ENCODE measurements at regions not wholly inside any gene's neighbourhood (a gene's known extent, or its start where the extent isn't known, plus 50 kb on each side); places are given as distances from the start of the nearest gene placed in this dataset.

DNA sequence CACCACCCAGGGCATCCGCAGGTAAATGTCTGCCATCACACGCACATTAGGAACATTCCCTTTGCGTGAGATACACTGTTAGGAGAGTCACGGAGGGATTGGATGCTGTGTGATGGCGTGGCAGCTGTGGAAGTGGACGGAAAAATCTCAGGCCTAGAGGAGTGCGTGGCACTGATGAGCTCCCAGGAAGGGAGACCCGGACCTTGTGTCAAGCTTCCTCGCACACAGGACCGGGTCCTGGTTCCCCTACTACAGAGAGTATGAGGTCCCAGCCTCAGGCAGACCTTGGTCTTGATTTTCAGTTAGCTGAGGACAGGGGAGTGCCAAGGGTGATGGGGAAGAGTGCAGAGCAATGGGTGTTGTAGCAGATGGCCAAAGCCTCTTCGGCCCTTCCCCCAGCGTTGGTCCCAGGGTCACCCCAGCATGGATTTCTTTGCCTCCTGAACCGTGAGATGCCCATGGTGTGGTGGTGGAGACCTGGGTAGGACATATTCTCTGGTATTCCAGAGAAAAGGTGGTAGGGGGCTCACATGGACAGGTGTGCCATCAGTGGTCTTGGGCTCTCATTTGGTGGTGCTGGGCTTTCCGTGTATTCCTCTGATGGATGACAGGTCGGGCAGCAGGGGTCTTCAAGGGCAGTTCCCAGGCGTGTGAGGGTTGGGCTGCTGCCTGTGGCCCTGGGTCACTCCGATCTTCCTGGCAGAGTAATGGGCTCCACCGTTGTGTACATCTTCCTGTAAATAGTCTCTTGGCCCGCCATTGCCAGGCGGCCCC is 105.1 kb downstream of the SNRPN start:
- TF ChIP-seq POLR2A (IDR thresholded peaks at IDR 0.05; ENCODE audit: low read depth, low read length): no peak
- DNase-seq (ENCODE audit: insufficient read length): no peak
- no peak for FAIRE-seq

DNA sequence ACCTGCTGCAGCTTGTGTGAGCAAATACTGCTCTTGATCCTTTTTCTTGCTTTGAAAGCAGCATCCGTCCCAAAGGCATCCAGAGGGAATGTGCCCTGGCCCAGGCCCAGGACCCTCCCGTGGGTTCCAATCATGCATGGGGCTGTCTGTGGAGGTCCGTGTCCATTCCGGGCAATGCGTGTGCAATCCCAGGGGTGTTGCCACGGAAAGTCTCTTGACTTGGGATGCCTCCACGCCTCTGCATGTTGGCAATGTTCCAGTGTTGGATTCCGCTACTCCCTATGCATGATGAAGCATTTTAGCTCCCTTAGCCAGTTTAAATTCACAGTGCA is 105.7 kb downstream of the SNRPN start:
- DNase-seq (ENCODE audit: insufficient read length) (no peak), FAIRE-seq (no peak)
- TF ChIP-seq POLR2A (IDR thresholded peaks at IDR 0.05; ENCODE audit: low read depth, low read length) (no peak), TAF1 (IDR thresholded peaks at IDR 0.05; ENCODE audit: borderline replicate concordance, low read depth, low read length) (no peak), POLR2AphosphoS5 (IDR thresholded peaks at IDR 0.05; ENCODE audit: low read depth, low read length) (no peak)

DNA sequence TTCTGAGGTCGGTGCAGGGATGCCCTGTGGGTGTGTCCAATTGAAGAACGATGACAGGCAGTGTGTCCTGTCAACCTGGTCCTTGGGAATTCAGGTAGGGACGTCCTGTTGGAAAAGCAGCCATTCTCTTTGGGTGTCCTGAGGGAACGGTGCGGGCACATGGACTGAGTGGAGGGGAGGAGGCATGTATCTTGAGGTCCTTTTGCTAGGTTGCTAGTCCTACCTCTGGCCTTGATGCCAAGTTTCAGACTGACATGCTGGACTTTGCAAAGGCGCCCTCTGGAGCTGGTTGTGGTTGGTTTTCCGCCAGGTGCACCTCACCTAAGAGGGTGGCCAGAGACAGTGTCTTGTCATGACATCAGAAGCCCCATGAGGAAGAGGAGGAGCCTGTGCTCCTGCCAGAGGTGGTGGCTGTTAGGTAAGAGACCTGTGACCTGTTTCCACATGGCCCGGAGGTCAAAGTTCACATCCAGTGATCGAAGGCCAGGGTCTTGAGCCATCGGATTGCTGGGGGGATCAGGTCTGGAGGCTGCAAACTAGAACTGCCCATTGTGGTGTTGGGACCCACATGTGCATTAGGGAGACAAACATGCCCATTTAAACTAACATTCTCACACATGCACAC is 106.3 kb downstream of the SNRPN start:
- DNase-seq (ENCODE audit: insufficient read length) (no peak), FAIRE-seq (no peak)
- TF ChIP-seq POLR2AphosphoS5 (IDR thresholded peaks at IDR 0.05; ENCODE audit: low read depth, low read length) (no peak), TAF1 (IDR thresholded peaks at IDR 0.05; ENCODE audit: borderline replicate concordance, low read depth, low read length) (no peak), POLR2A (IDR thresholded peaks at IDR 0.05; ENCODE audit: low read depth, low read length) (no peak)

DNA sequence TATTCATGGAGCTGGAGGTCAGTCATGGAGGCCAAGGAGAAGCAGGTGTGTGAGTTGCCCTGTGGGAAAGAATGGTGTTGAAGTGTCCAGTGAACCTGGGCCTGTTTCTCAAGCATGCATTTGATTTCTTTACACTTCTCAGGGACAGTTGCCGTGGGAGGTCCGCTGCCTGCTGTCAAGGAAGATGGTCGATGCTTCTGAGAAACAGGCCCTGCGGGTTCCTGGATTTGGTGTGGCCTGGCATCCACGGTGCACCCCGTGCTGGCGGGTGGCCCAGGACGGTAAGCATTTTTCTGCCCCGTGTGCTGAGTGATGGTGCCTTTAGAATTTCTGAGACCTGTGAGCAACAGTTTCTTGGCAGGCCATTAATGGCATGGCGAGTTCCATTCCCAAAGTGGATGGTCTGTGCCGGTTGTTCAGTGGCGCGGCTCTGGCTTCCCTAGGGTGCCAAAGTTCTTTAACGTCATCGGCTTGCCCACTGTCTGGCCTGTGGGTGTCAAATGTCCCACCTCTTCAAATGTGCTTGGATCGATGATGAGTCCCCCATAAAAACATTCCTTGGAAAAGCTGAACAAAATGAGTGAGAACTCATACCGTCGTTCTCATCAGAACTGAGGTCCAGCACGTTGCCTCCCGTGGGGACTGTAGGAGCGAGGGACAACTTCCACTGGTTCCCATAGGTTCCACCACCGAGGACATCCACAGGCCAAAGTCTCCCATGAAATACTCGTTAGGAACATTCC is 107.2 kb downstream of the SNRPN start:
- no peak for FAIRE-seq
- no peak for TF ChIP-seq POLR2AphosphoS5 (IDR thresholded peaks at IDR 0.05; ENCODE audit: low read depth, low read length)
- no peak for TF ChIP-seq TAF1 (IDR thresholded peaks at IDR 0.05; ENCODE audit: borderline replicate concordance, low read depth, low read length)
- no peak for TF ChIP-seq POLR2A (IDR thresholded peaks at IDR 0.05; ENCODE audit: low read depth, low read length)
- DNase-seq (ENCODE audit: insufficient read length): no peak

DNA sequence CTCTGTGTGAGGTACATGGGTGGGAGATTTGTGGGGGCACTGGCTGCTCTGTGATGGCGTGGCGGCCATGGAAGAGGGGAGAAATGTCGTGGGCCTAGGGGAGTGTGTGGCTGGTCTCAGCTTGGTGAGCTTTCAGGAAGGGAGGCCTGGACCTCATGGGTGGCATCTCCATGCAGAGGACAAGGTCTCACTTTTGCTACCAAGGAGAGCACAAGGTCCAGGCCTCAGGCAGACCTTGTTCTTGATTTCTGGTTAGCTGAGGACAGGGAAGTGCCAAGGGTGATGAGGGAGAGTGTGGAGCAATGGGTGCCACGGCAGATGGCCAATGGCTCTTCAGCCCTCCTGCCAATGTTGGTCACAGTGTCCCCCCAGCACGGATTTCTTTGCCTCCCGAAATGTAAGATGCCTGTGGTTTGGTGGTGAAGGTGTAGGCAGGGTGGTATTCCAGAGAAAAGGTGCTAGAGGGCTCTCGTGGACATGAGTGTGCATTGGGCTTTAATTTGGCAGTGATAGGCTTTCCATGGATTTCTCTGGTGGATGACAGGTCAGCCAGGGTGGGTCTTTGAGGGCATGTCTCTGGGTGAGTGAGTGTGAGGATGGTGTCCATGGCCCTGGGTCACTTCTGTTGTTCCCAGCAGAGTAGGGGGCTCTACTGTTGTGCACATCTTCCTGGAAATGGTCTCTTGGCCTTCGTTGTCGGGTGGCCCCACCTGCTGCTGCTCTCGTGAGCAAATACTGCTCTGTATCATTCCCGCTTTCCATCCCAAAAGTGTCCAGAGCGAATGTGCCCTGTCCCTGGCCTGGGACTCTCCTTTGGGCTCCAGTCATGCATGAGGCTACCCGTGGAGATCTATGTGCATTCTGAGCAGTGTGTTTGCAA is 108.0 kb downstream of the SNRPN start:
- TF ChIP-seq POLR2AphosphoS5 (IDR thresholded peaks at IDR 0.05; ENCODE audit: low read depth, low read length) (no peak), TAF1 (IDR thresholded peaks at IDR 0.05; ENCODE audit: borderline replicate concordance, low read depth, low read length) (no peak), POLR2A (IDR thresholded peaks at IDR 0.05; ENCODE audit: low read depth, low read length) (no peak)
- DNase-seq (ENCODE audit: insufficient read length): no peak
- no peak for FAIRE-seq

DNA sequence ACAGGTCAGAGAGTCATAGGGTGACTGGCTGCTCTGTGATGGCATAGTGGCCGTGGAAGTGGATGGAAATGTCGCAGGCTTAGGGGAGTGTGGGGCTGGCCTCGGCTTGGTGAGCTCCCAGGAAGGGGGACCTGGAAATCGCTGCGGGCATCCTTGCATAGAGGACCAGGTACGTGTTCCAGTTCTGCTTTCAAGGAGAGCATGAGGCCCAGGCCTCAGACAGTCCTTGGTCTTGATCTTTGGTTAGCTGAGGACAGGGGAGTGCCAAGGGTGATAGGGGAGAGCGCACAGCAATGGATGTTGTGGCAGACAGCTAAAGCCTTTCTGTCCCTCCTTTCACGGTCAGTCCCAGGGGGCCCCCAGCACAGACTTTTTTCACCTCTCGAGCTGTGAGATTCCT is 110.5 kb downstream of the SNRPN start:
- FAIRE-seq: no peak
- TF ChIP-seq POLR2A (IDR thresholded peaks at IDR 0.05; ENCODE audit: low read depth, low read length): no peak
- no peak for TF ChIP-seq TAF1 (IDR thresholded peaks at IDR 0.05; ENCODE audit: borderline replicate concordance, low read depth, low read length)
- no peak for TF ChIP-seq POLR2AphosphoS5 (IDR thresholded peaks at IDR 0.05; ENCODE audit: low read depth, low read length)
- no peak for DNase-seq (ENCODE audit: insufficient read length)

DNA sequence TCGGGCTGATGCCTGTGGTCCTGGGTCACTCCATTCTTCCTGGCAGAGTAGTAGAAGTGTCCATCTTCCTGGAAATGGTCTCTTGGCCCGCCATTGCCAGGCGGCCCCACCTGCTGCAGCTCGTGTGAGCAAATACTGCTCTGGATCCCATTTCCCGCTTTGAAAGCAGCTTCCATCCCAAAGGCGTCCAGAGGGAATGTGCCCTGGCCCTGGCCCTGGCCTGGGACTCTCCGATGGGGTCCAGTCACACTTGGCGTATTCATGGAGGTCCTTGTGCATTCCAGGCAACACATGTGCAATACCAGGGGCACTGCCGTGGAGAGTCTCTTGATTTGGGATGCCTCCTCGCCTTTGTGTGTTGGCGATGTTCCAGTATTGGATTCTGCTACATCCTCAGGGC is 111.1 kb downstream of the SNRPN start:
- FAIRE-seq (no peak), DNase-seq (ENCODE audit: insufficient read length) (no peak)
- TF ChIP-seq POLR2A (IDR thresholded peaks at IDR 0.05; ENCODE audit: low read depth, low read length) (no peak), TAF1 (IDR thresholded peaks at IDR 0.05; ENCODE audit: borderline replicate concordance, low read depth, low read length) (no peak), POLR2AphosphoS5 (IDR thresholded peaks at IDR 0.05; ENCODE audit: low read depth, low read length) (no peak)

DNA sequence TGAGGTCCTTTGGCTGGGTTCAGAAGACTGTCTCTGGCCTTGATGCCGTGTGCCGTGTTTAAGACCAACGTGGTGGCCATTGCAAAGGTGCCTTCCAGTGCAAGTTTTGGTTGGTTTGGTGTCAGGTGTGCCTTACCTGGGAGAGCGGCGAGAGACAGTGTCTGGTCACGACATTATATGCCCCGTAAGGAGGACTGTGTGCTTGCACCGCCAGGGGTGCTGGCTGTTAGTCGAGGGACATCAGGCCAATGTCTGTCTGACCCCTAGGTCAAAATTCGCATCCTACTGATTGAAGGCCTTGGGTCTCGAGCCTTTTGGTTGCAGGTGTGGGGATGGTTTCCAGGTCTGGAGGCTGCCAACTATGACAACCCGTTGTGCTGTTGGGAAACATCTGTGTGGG is 111.9 kb downstream of the SNRPN start:
- FAIRE-seq: no peak
- TF ChIP-seq POLR2AphosphoS5 (IDR thresholded peaks at IDR 0.05; ENCODE audit: low read depth, low read length): no peak
- no peak for TF ChIP-seq TAF1 (IDR thresholded peaks at IDR 0.05; ENCODE audit: borderline replicate concordance, low read depth, low read length)
- no peak for TF ChIP-seq POLR2A (IDR thresholded peaks at IDR 0.05; ENCODE audit: low read depth, low read length)
- DNase-seq (ENCODE audit: insufficient read length): no peak

DNA sequence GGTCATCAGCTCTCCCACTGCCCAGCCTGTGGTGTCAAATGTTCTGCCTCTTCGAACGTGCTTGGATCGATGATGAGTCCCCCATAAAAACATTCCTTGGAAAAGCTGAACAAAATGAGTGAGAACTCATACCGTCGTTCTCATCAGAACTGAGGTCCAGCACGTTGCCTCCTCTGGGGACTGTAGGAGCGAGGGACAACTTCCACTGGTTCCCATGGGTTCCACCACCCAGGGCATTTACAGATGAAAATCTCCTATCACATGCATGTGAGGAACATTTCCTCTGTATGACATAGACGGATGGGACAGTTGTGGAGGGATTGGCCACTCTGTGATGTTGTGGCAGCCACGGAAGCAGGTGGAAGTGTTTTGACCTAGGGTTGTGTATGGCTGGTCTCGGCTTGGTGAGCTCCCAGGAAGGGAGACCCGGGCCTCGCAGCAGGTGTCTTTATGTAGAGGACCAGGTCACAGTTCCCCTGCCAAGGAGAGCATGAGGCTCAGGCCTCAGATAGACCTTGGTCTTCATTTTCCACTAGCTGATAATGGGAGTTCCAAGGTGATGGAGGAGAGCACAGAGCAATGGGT is 113.0 kb downstream of the SNRPN start:
- FAIRE-seq (no peak), DNase-seq (ENCODE audit: insufficient read length) (no peak)
- TF ChIP-seq TAF1 (IDR thresholded peaks at IDR 0.05; ENCODE audit: borderline replicate concordance, low read depth, low read length) (no peak), POLR2AphosphoS5 (IDR thresholded peaks at IDR 0.05; ENCODE audit: low read depth, low read length) (no peak), POLR2A (IDR thresholded peaks at IDR 0.05; ENCODE audit: low read depth, low read length) (no peak)

DNA sequence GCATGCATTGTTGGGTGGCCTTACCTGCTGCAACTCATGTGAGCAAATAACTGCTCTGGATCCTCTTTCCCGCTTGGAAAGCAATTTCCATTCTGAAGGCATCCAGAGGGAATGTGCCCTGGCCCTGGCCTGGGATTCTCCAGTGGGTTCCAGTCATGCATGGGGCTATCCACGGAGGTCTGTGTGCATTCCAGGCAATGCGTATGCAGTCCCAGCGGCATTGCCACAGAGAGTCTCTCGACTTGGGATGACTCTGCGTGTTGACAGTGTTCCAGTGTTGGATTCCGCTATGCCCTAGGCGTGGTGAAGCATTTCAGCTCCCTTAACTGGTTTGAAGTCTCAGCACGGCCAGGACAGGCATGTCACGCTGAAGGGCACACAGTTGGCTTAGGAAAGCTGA is 113.9 kb downstream of the SNRPN start:
- TF ChIP-seq POLR2A (IDR thresholded peaks at IDR 0.05; ENCODE audit: low read depth, low read length): no peak
- TF ChIP-seq POLR2AphosphoS5 (IDR thresholded peaks at IDR 0.05; ENCODE audit: low read depth, low read length): no peak
- TF ChIP-seq TAF1 (IDR thresholded peaks at IDR 0.05; ENCODE audit: borderline replicate concordance, low read depth, low read length): no peak
- no peak for DNase-seq (ENCODE audit: insufficient read length)
- no peak for FAIRE-seq
